GM23338 (cell line): ENCODE measurements at regions not wholly inside any gene's neighbourhood (a gene's known extent, or its start where the extent isn't known, plus 50 kb on each side); places are given as distances from the start of the nearest gene placed in this dataset.

ENCODE experiments used
- ATAC-seq: fragments of 200-7000 bp; cut with Tn5 transposase; 3 replicates; pipeline ENCODE4 v1.9.1; 2020
- DNase-seq: peaks from one replicate; pipeline ENCODE4 v3.0.0-alpha.2; 2015; ENCODE audit warnings: low spot score
- H2AFZ ChIP-seq: fragments of 200-600 bp; sonication (generic); 2 replicates; pipeline ENCODE4 v1.8.0; 2016; ENCODE audit warnings: antibody characterized with exemption, mild to moderate bottlenecking, moderate library complexity
- H3F3A ChIP-seq: fragments of 200-600 bp; sonication (generic); replicated peaks from 2 replicates; pipeline ENCODE4 v1.8.0; 2017; ENCODE audit warnings: antibody characterized with exemption, mixed run types, low read depth
- H3K27ac ChIP-seq: fragments of 200-600 bp; sonication (generic); 2 replicates; pipeline ENCODE4 v1.6.1; 2016; ENCODE audit warnings: low read depth
- H3K27me3 ChIP-seq: fragments of 200-600 bp; sonication (generic); 2 replicates; pipeline ENCODE4 v1.8.0; 2016; ENCODE audit warnings: mild to moderate bottlenecking, mixed run types, moderate library complexity; ENCODE audit not compliant: insufficient read depth
- H3K36me3 ChIP-seq: fragments of 200-600 bp; sonication (generic); 2 replicates; pipeline ENCODE4 v1.8.0; 2016; ENCODE audit warnings: mild to moderate bottlenecking; ENCODE audit not compliant: insufficient read depth
- H3K4me1 ChIP-seq: fragments of 200-600 bp; sonication (generic); 2 replicates; pipeline ENCODE4 v1.8.0; 2016; ENCODE audit warnings: mild to moderate bottlenecking, moderate library complexity; ENCODE audit not compliant: insufficient read depth
- H3K4me2 ChIP-seq: fragments of 200-600 bp; sonication (generic); 2 replicates; pipeline ENCODE4 v1.7.1; 2017; ENCODE audit warnings: mixed run types
- H3K4me3 ChIP-seq: fragments of 200-600 bp; sonication (generic); 2 replicates; pipeline ENCODE4 v1.6.1; 2016; ENCODE audit warnings: mixed run types
- H3K79me2 ChIP-seq: fragments of 200-600 bp; sonication (generic); replicated peaks from 2 replicates; pipeline ENCODE4 v1.8.0; 2017; ENCODE audit warnings: mild to moderate bottlenecking; ENCODE audit not compliant: insufficient read depth
- H3K9me2 ChIP-seq: fragments of 200-600 bp; sonication (generic); 2 replicates; pipeline ENCODE4 v1.8.0; 2017; ENCODE audit not compliant: insufficient read depth
- H4K20me1 ChIP-seq: fragments of 200-600 bp; sonication (generic); replicated peaks from 2 replicates; pipeline ENCODE4 v1.8.0; 2017; ENCODE audit warnings: mild to moderate bottlenecking; ENCODE audit not compliant: insufficient read depth
- H3K27ac Mint-ChIP-seq: 2 replicates; pipeline ENCODE4 v1.8.0; 2020; ENCODE audit warnings: inconsistent platforms, mild to moderate bottlenecking, moderate library complexity, mixed read lengths
- H3K27me3 Mint-ChIP-seq: 3 replicates; pipeline ENCODE4 v1.8.0; 2022; ENCODE audit warnings: low read depth, mild to moderate bottlenecking, moderate library complexity, mixed read lengths, inconsistent platforms; ENCODE audit not compliant: insufficient read depth, poor library complexity
- H3K36me3 Mint-ChIP-seq: 3 replicates; pipeline ENCODE4 v1.8.0; 2021; ENCODE audit warnings: low read depth, mild to moderate bottlenecking, inconsistent platforms, moderate library complexity, mixed read lengths
- H3K4me1 Mint-ChIP-seq: 3 replicates; pipeline ENCODE4 v1.8.0; 2020; ENCODE audit warnings: mild to moderate bottlenecking, inconsistent platforms, mixed read lengths
- H3K4me3 Mint-ChIP-seq: 3 replicates; pipeline ENCODE4 v1.8.0; 2021; ENCODE audit warnings: moderate library complexity, mild to moderate bottlenecking, inconsistent platforms, mixed read lengths
- H3K9me3 Mint-ChIP-seq: 3 replicates; pipeline ENCODE4 v1.8.0; 2020; ENCODE audit warnings: moderate library complexity, mild to moderate bottlenecking, inconsistent platforms, mixed read lengths
- CREB1 ChIP-seq: fragments of 250-450 bp; sonication (Bioruptor Pico); IDR thresholded peaks from 2 replicates; pipeline ENCODE4 v1.5.0; 2020; ENCODE audit warnings: low read depth, mild to moderate bottlenecking, moderate library complexity
- ETS1 ChIP-seq: IDR thresholded peaks from 2 replicates; pipeline ENCODE4 v1.6.1; 2016; ENCODE audit warnings: antibody characterized with exemption
- EZH2 ChIP-seq: fragments of 200-600 bp; sonication (generic); IDR thresholded peaks from one replicate; pipeline ENCODE4 v1.8.0; 2017; ENCODE audit warnings: antibody characterized with exemption, mild to moderate bottlenecking, low read depth; ENCODE audit not compliant: unreplicated experiment
- EZH2phosphoT487 ChIP-seq: fragments of 200-600 bp; sonication (generic); IDR thresholded peaks from one replicate; pipeline ENCODE4 v1.8.1; 2018; ENCODE audit warnings: antibody characterized with exemption; ENCODE audit not compliant: unreplicated experiment
- NANOG ChIP-seq: IDR thresholded peaks from 2 replicates; pipeline ENCODE4 v1.6.1; 2016; ENCODE audit warnings: antibody characterized with exemption, borderline replicate concordance
- POLR2AphosphoS5 ChIP-seq: IDR thresholded peaks from 2 replicates; pipeline ENCODE4 v1.6.1; 2016; ENCODE audit warnings: antibody characterized with exemption, low read depth
- REST ChIP-seq: IDR thresholded peaks from one replicate; pipeline ENCODE4 v1.6.1; 2018; ENCODE audit warnings: antibody characterized with exemption; ENCODE audit not compliant: unreplicated experiment
- ZNF114 ChIP-seq: fragments of 250-450 bp; sonication (Bioruptor Pico); IDR thresholded peaks from 2 replicates; pipeline ENCODE4 v1.5.0; 2020; ENCODE audit warnings: mild to moderate bottlenecking, moderate library complexity
- ZNF331 ChIP-seq: fragments of 250-450 bp; sonication (Bioruptor Pico); IDR thresholded peaks from 2 replicates; pipeline ENCODE4 v1.5.0; 2020; ENCODE audit warnings: low read depth, mild to moderate bottlenecking, moderate library complexity
- ZNF462 ChIP-seq: fragments of 250-450 bp; sonication (Bioruptor Pico); IDR thresholded peaks from 2 replicates; pipeline ENCODE4 v1.5.0; 2020; ENCODE audit warnings: mild to moderate bottlenecking, moderate library complexity

- no peak overlapping the region for H3K27ac Mint-ChIP-seq
- no peak for TF ChIP-seq POLR2AphosphoS5
- no peak for TF ChIP-seq NANOG
- TF ChIP-seq ETS1: no peak
- no peak for TF ChIP-seq ZNF331 (CRISPR knock-in tag)
- no peak for TF ChIP-seq ZNF114 (CRISPR knock-in tag)
- TF ChIP-seq CREB1 (CRISPR knock-in tag): no peak
- no peak for TF ChIP-seq REST
- TF ChIP-seq ZNF462 (CRISPR knock-in tag): no peak
- TF ChIP-seq EZH2: no peak
- no peak for TF ChIP-seq EZH2phosphoT487
- no peaks in the 10 kb centered on the region for H3K4me1 Mint-ChIP-seq
Measured at GRCh38 chr17:68804777-68805520, 150.2 kb downstream of the ABCA8 start.

More at GRCh38 chr17:68804777-68805520, 150.2 kb downstream of the ABCA8 start:
- H3K4me3 ChIP-seq: no peak overlapping the region
- no peaks in the 10 kb centered on the region for H3K36me3 Mint-ChIP-seq
- H3K27me3 Mint-ChIP-seq: peaks cover 1% of the 10 kb centered on the region
- no peak overlapping the region for H2AFZ ChIP-seq
- no peaks in the 10 kb centered on the region for H3F3A ChIP-seq
- no peaks in the 10 kb centered on the region for H3K27me3 ChIP-seq
- DNase-seq: no peak
- H4K20me1 ChIP-seq: no peaks in the 10 kb centered on the region
- no peaks in the 10 kb centered on the region for H3K4me1 ChIP-seq
- H3K9me3 Mint-ChIP-seq: peaks cover 2% of the 10 kb centered on the region; the same call in 1 of the 3 replicates
- no peaks in the 10 kb centered on the region; the same call in 1 of the 2 replicates for H3K9me2 ChIP-seq
- ATAC-seq: no peak
- no peak overlapping the region for H3K27ac ChIP-seq
- no peak overlapping the region for H3K4me3 Mint-ChIP-seq
- no peak overlapping the region for H3K4me2 ChIP-seq
- H3K36me3 ChIP-seq: no peaks in the 10 kb centered on the region
- no peaks in the 10 kb centered on the region for H3K79me2 ChIP-seq
